ENCODE measurements at regions not wholly inside any gene's neighbourhood (a gene's known extent, or its start where the extent isn't known, plus 50 kb on each side); places are given as distances from the start of the nearest gene placed in this dataset.

- no peak for DNase-seq
These were observed 77.2 kb upstream of the BHLHE23 start for GRCh38 chr20:63083831-63084562.

GRCh38 chr20:63082939-63083735 is 76.4 kb upstream of the BHLHE23 start:
- no peak for DNase-seq

GRCh38 chr20:63082308-63082938 is 75.7 kb upstream of the BHLHE23 start:
- DNase-seq, result peak; percentile 15

GRCh38 chr20:63081831-63082230 is 75.1 kb upstream of the BHLHE23 start:
- no peak for DNase-seq

- no peak for DNase-seq
These were observed 74.6 kb upstream of the BHLHE23 start for GRCh38 chr20:63081351-63081750.

- no peak for DNase-seq
These were observed 74.0 kb upstream of the BHLHE23 start for GRCh38 chr20:63080811-63081210.

GRCh38 chr20:63080411-63080810 is 73.6 kb upstream of the BHLHE23 start:
- no peak for DNase-seq

GRCh38 chr20:63079971-63080370 is 73.2 kb upstream of the BHLHE23 start:
- no peak for DNase-seq

- DNase-seq, result no peak
These were observed 70.9 kb upstream of the BHLHE23 start for GRCh38 chr20:63077705-63078104.

GRCh38 chr20:63076421-63076820 is 69.7 kb upstream of the BHLHE23 start:
- DNase-seq, result no peak

- DNase-seq, result no peak
These were observed 67.9 kb upstream of the BHLHE23 start for GRCh38 chr20:63074631-63075030.

- no peak for DNase-seq
These were observed 67.4 kb upstream of the BHLHE23 start for GRCh38 chr20:63074182-63074581.

GRCh38 chr20:63073738-63074065 is 66.9 kb upstream of the BHLHE23 start:
- no peak for DNase-seq

- no peak for DNase-seq
These were observed 66.4 kb upstream of the BHLHE23 start for GRCh38 chr20:63072991-63073737.

GRCh38 chr20:63072231-63072791 is 65.5 kb upstream of the BHLHE23 start:
- DNase-seq, result no peak

- peak; percentile 81 for DNase-seq
These were observed 64.9 kb upstream of the BHLHE23 start for GRCh38 chr20:63071541-63072181.

GRCh38 chr20:63070771-63071540 is 64.2 kb upstream of the BHLHE23 start:
- DNase-seq, result no peak

- DNase-seq, result no peak
These were observed 63.5 kb upstream of the BHLHE23 start for GRCh38 chr20:63070301-63070625.

GRCh38 chr20:63068711-63069367 is 62.1 kb upstream of the BHLHE23 start:
- DNase-seq, result no peak

- no peak for DNase-seq
These were observed 61.2 kb upstream of the BHLHE23 start for GRCh38 chr20:63067721-63068560.
